HepG2 (cell line): ENCODE measurements at regions not wholly inside any gene's neighbourhood (a gene's known extent, or its start where the extent isn't known, plus 50 kb on each side); places are given as distances from the start of the nearest gene placed in this dataset.

ENCODE experiments used
- ATAC-seq: fragments of 200-7000 bp; cut with Tn5 transposase; 3 replicates; pipeline ENCODE4 v1.9.1; 2020; ENCODE audit warnings: mild to moderate bottlenecking, moderate library complexity
- BruUV-seq: library from RNA; stranded (reverse); fragments of 400-500 nt; replicated peaks from 2 replicates; lab custom pipeline; 2021; lab: Mats Ljungman, UMichigan
- CTCF ChIA-PET: fragments of 300-600 bp; formaldehyde crosslinking; extraction: SDS; loops from one replicate; lab custom pipeline; 2021; ENCODE audit warnings: low total read pairs, inconsistent platforms, low intra/inter-chr PET ratio; lab: Yijun Ruan, JAX
- POLR2A ChIA-PET: fragments of 350-600 bp; sonication (Branson Sonifier 250); formaldehyde crosslinking; loops from one replicate; lab custom pipeline; 2020; ENCODE audit warnings: antibody characterized with exemption, inconsistent platforms; lab: Yijun Ruan, JAX
- DNase-seq: peaks from one replicate; pipeline ENCODE4 v3.0.0-alpha.2; 2015; ENCODE audit warnings: low spot score
- FAIRE-seq: peaks from 3 replicates; lab custom pipeline; 2011; peaks lifted over from hg19 to GRCh38; lab: Jason Lieb, UNC
- H2AFZ ChIP-seq: one replicate; pipeline ENCODE4 v1.6.1; 2011; ENCODE audit warnings: low read length, inconsistent platforms
- H3K27ac ChIP-seq: fragments of 300-600 bp; 3 replicates; pipeline ENCODE4 v1.8.0; 2011; ENCODE audit warnings: mixed run types, mild to moderate bottlenecking, mixed read lengths, low read length, inconsistent platforms; ENCODE audit not compliant: insufficient read depth; ENCODE audit errors: extremely low read length
- H3K27me3 ChIP-seq, 2 experiments: fragments of 200-600 bp in 1 of 2; 2 replicates in 1 of 2; 3 replicates in 1 of 2; pipeline versions ENCODE4 v1.6.0 to v1.8.0; 2011; ENCODE audit warnings: low read length in 2 of 2, mild to moderate bottlenecking in 2 of 2, moderate library complexity in 2 of 2, inconsistent platforms in 1 of 2; ENCODE audit not compliant: insufficient read depth in 2 of 2, control insufficient read depth in 1 of 2
- H3K36me3 ChIP-seq, 2 experiments: fragments of 200-600 bp in 1 of 2; replicated peaks in 1 of 2; 2 replicates in 1 of 2; 3 replicates in 1 of 2; pipeline versions ENCODE4 v1.5.1 to v1.8.0; 2011; ENCODE audit warnings: low read length in 2 of 2, inconsistent platforms in 1 of 2; ENCODE audit not compliant: insufficient read depth in 2 of 2, control insufficient read depth in 1 of 2
- H3K4me1 ChIP-seq: 2 replicates; pipeline ENCODE4 v1.5.1; 2012; ENCODE audit warnings: low read length, inconsistent platforms; ENCODE audit not compliant: insufficient read depth
- H3K4me2 ChIP-seq: 2 replicates; pipeline ENCODE4 v1.6.0; 2011; ENCODE audit warnings: low read depth, low read length, inconsistent platforms
- H3K4me3 ChIP-seq, 3 experiments: fragments of 200-600 bp in 1 of 3; sonication (generic), shearing (Covaris generic) in 1 of 3; replicated peaks in 1 of 3; 2 replicates each; pipeline ENCODE4 v1.5.1; 2011 to 2016; ENCODE audit warnings: low read length in 3 of 3, inconsistent platforms in 2 of 3, low read depth in 2 of 3, mild to moderate bottlenecking in 2 of 3, control low read depth in 1 of 3, mixed read lengths in 1 of 3; ENCODE audit not compliant: insufficient read depth in 1 of 3
- H3K79me2 ChIP-seq: one replicate; pipeline ENCODE4 v1.6.1; 2011; ENCODE audit warnings: low read length, inconsistent platforms; ENCODE audit not compliant: insufficient read depth
- H3K9ac ChIP-seq: 2 replicates; pipeline ENCODE4 v1.6.0; 2011; ENCODE audit warnings: mild to moderate bottlenecking, low read depth, low read length, inconsistent platforms; ENCODE audit not compliant: insufficient read depth
- H3K9me3 ChIP-seq: 2 replicates; pipeline ENCODE4 v1.5.1; 2012; ENCODE audit warnings: mild to moderate bottlenecking, low read length
- H4K20me1 ChIP-seq: 2 replicates; pipeline ENCODE4 v1.6.0; 2011; ENCODE audit warnings: inconsistent platforms, mild to moderate bottlenecking, low read length, moderate library complexity; ENCODE audit not compliant: insufficient read depth
- AHR ChIP-seq: IDR thresholded peaks from 2 replicates; pipeline ENCODE4 v1.6.1; 2018; ENCODE audit warnings: missing genetic modification reagents, missing compliant biosample characterization
- ARID2 ChIP-seq: sonication (generic); formaldehyde crosslinking; IDR thresholded peaks from 2 replicates; pipeline ENCODE4 v1.8.1; 2022; ENCODE audit warnings: mild to moderate bottlenecking, missing genetic modification reagents, borderline replicate concordance
- ATF6 ChIP-seq: sonication (generic); formaldehyde crosslinking; conservative IDR thresholded peaks from 2 replicates; pipeline ENCODE4 v1.4.0; 2020; ENCODE audit warnings: missing genetic modification reagents
- CC2D1A ChIP-seq: sonication (generic); formaldehyde crosslinking; IDR thresholded peaks from 2 replicates; pipeline ENCODE4 v1.8.1; 2023; ENCODE audit warnings: mild to moderate bottlenecking, missing genetic modification reagents
- ETV6 ChIP-seq: sonication (generic); formaldehyde crosslinking; conservative IDR thresholded peaks from 2 replicates; pipeline ENCODE4 v1.4.0; 2020; ENCODE audit warnings: missing genetic modification reagents
- HDAC2 ChIP-seq: sonication (generic); formaldehyde crosslinking; IDR thresholded peaks from 2 replicates; pipeline ENCODE4 v1.4.0; 2020; ENCODE audit warnings: missing genetic modification reagents
- HNRNPK ChIP-seq: fragments of 200-400 bp; formaldehyde crosslinking; IDR thresholded peaks from 2 replicates; pipeline ENCODE4 v1.6.1; 2018; ENCODE audit warnings: low read length, low read depth, moderate library complexity, mild to moderate bottlenecking; ENCODE audit not compliant: poor library complexity, severe bottlenecking
- MTF2 ChIP-seq: sonication (generic); formaldehyde crosslinking; IDR thresholded peaks from 2 replicates; pipeline ENCODE4 v1.5.0; 2020; ENCODE audit warnings: missing genetic modification reagents, borderline replicate concordance
- NFE2 ChIP-seq: sonication (generic); formaldehyde crosslinking; IDR thresholded peaks from 2 replicates; pipeline ENCODE4 v1.4.0; 2020; ENCODE audit warnings: missing genetic modification reagents
- STAG1 ChIP-seq: sonication (generic); formaldehyde crosslinking; IDR thresholded peaks from 2 replicates; pipeline ENCODE4 v1.4.0; 2020; ENCODE audit warnings: missing genetic modification reagents
- ZBTB2 ChIP-seq: sonication (generic); formaldehyde crosslinking; IDR thresholded peaks from 2 replicates; pipeline ENCODE4 v1.8.0; 2022; ENCODE audit warnings: low read depth, missing genetic modification reagents
- ZBTB38 ChIP-seq: sonication (generic); formaldehyde crosslinking; IDR thresholded peaks from 2 replicates; pipeline ENCODE4 v1.5.1; 2020; ENCODE audit warnings: mild to moderate bottlenecking, missing genetic modification reagents
- ZNF550 ChIP-seq: sonication (generic); formaldehyde crosslinking; IDR thresholded peaks from 2 replicates; pipeline ENCODE4 v1.4.0; 2020; ENCODE audit warnings: mild to moderate bottlenecking, missing genetic modification reagents, borderline replicate concordance
- ZNF713 ChIP-seq: sonication (generic); formaldehyde crosslinking; IDR thresholded peaks from 2 replicates; pipeline ENCODE4 v1.4.0; 2020; ENCODE audit warnings: mild to moderate bottlenecking, missing genetic modification reagents
- WGBS: methylation state at CpG from one replicate; pipeline ENCODE4 v1.1.6; 2017; ENCODE audit warnings: low lambda C conversion rate; 5-methylcytosine and 5-hydroxymethylcytosine counted together
- in situ Hi-C: cut with HindIII; loops from 2 replicates; pipeline ENCODE4 v1.10.0; 2017; ENCODE audit warnings: low pct_unique_long_range_greater_than_20kb; ENCODE audit not compliant: extremely low pct_ligation_motif_present
- intact Hi-C: fragments of 100-400 bp; cut with micrococcal nuclease; formaldehyde crosslinking; loops from one replicate; pipeline ENCODE4 v1.10.0; 2022; ENCODE audit not compliant: unreplicated experiment
- TF ChIP-seq, protein P1 (sequence below): sonication (generic); formaldehyde crosslinking; IDR thresholded peaks from 2 replicates; pipeline ENCODE4 v1.9.0; 2021; ENCODE audit warnings: mild to moderate bottlenecking, missing genetic modification reagents

DNA sequence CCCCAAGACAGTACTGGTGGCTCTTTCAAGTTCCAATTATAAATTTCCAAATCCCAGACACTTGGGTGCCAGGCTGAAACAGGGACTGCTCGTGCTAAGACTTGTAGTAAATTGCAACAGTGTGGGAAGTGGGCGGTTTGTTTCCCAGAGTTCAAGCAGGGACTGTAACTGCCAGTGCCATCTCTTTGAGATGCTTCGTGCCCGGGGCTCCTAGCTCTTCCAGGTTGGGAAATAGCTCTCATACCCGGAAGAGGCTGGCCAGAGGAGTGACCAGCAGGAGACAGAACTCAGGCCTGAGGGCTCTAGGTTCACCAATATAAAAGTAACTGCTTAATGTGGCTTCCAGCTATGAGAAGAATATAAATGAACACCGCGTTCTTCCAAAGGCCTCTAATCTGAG is 54.0 kb upstream of the NEO1 start (continued):
- TF ChIP-seq ZBTB2 (no peak), HDAC2 (CRISPR knock-in tag) (no peak), MTF2 (CRISPR knock-in tag) (no peak), AHR (CRISPR knock-in tag) (no peak), ARID2 (no peak)

DNA sequence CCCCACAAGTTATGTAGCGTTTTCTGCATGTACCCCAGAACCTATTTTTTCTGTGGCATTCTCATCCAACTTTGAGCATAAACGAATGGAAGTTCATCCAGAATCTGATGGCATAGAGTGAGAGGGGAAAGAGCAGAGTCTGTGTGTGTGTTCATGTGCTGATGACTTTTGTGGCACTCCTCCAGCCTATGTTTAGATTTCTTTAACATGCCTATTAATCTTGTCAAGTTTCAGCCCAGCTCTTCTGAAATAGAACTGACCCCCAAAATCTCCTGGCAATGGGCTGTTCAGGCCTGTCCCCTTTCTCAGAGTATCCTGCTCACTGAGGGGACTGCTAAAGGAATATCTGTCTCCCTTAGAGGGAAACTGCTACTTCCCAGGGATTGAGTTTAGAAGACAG is 56.4 kb upstream of the NEO1 start:
- H3K79me2 ChIP-seq: no peaks in the 10 kb centered on the region
- H3K9me3 ChIP-seq: no peaks in the 10 kb centered on the region
- intact Hi-C loops (no loop called here), in situ Hi-C loops (no loop called here)
- ChIA-PET CTCF (no interaction called here), POLR2A (no interaction called here)
- ATAC-seq (no peak), FAIRE-seq (no peak), DNase-seq (no peak)
- H3K36me3 ChIP-seq: no peaks in the 10 kb centered on the region
- no peak overlapping the region for H3K4me2 ChIP-seq
- BruUV-seq: no TSS peak
- H4K20me1 ChIP-seq: no peaks in the 10 kb centered on the region
- WGBS: 2% methylated on average over 2 of the region's 2 CpGs
- TF ChIP-seq ZBTB38 (CRISPR knock-in tag): no peak
- no peak for TF ChIP-seq STAG1 (CRISPR knock-in tag)
- no peak for TF ChIP-seq ATF6
- TF ChIP-seq NFE2 (CRISPR knock-in tag): no peak
- TF ChIP-seq CC2D1A (CRISPR knock-in tag): no peak
- no peak for TF ChIP-seq ZNF713
- no peak for TF ChIP-seq ZNF550
- no peak for TF ChIP-seq HNRNPK
- no peak for TF ChIP-seq ETV6 (CRISPR knock-in tag)
- TF ChIP-seq ARID2: no peak
- TF ChIP-seq, protein P1, sequence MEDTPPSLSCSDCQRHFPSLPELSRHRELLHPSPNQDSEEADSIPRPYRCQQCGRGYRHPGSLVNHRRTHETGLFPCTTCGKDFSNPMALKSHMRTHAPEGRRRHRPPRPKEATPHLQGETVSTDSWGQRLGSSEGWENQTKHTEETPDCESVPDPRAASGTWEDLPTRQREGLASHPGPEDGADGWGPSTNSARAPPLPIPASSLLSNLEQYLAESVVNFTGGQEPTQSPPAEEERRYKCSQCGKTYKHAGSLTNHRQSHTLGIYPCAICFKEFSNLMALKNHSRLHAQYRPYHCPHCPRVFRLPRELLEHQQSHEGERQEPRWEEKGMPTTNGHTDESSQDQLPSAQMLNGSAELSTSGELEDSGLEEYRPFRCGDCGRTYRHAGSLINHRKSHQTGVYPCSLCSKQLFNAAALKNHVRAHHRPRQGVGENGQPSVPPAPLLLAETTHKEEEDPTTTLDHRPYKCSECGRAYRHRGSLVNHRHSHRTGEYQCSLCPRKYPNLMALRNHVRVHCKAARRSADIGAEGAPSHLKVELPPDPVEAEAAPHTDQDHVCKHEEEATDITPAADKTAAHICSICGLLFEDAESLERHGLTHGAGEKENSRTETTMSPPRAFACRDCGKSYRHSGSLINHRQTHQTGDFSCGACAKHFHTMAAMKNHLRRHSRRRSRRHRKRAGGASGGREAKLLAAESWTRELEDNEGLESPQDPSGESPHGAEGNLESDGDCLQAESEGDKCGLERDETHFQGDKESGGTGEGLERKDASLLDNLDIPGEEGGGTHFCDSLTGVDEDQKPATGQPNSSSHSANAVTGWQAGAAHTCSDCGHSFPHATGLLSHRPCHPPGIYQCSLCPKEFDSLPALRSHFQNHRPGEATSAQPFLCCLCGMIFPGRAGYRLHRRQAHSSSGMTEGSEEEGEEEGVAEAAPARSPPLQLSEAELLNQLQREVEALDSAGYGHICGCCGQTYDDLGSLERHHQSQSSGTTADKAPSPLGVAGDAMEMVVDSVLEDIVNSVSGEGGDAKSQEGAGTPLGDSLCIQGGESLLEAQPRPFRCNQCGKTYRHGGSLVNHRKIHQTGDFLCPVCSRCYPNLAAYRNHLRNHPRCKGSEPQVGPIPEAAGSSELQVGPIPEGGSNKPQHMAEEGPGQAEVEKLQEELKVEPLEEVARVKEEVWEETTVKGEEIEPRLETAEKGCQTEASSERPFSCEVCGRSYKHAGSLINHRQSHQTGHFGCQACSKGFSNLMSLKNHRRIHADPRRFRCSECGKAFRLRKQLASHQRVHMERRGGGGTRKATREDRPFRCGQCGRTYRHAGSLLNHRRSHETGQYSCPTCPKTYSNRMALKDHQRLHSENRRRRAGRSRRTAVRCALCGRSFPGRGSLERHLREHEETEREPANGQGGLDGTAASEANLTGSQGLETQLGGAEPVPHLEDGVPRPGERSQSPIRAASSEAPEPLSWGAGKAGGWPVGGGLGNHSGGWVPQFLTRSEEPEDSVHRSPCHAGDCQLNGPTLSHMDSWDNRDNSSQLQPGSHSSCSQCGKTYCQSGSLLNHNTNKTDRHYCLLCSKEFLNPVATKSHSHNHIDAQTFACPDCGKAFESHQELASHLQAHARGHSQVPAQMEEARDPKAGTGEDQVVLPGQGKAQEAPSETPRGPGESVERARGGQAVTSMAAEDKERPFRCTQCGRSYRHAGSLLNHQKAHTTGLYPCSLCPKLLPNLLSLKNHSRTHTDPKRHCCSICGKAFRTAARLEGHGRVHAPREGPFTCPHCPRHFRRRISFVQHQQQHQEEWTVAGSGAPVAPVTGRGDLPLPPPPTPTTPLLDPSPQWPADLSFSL (CRISPR knock-in tag): no peak
- H3K4me3 ChIP-seq: no peak overlapping the region
- no peak overlapping the region for H2AFZ ChIP-seq
- H3K9ac ChIP-seq: no peak overlapping the region
- no peak overlapping the region for H3K27ac ChIP-seq
- peaks cover 0 to 37% of the 10 kb centered on the region in 2 experiments; a peak in 3 of 5 replicates for H3K27me3 ChIP-seq
- H3K4me1 ChIP-seq: no peaks in the 10 kb centered on the region
